ENCODE measurements at regions not wholly inside any gene's neighbourhood (a gene's known extent, or its start where the extent isn't known, plus 50 kb on each side); places are given as distances from the start of the nearest gene placed in this dataset.
A peak's percentile ranks its signal among the peaks of the same experiment; 100 is the strongest.

GRCh38 chr1:213745451-213745850 lies 242.3 kb upstream of the PROX1 start:
- no peak overlapping the region for H3K4me3 ChIP-seq
- no peak overlapping the region for H3K27ac ChIP-seq
- H3K9me3 ChIP-seq, result no peaks in the 10 kb centered on the region
- ATAC-seq, result no peak
- no peaks in the 10 kb centered on the region for H3K36me3 ChIP-seq
- no peak for DNase-seq
- H3K4me1 ChIP-seq, result no peaks in the 10 kb centered on the region
- TF ChIP-seq CTCF (IDR thresholded peaks at IDR 0.05), result no peak
- intact Hi-C loops (cut with DNase I), result no loop called here
- H3K27me3 ChIP-seq (ENCODE audit: low read depth), result no peaks in the 10 kb centered on the region

GRCh38 chr1:213749558-213749957 lies 238.2 kb upstream of the PROX1 start:
- DNase-seq (no peak), ATAC-seq (no peak)
- H3K36me3 ChIP-seq, result no peaks in the 10 kb centered on the region
- no peak overlapping the region for H3K4me3 ChIP-seq
- H3K27ac ChIP-seq, result no peak overlapping the region
- no peak for TF ChIP-seq CTCF (IDR thresholded peaks at IDR 0.05)
- H3K9me3 ChIP-seq, result no peaks in the 10 kb centered on the region
- no peaks in the 10 kb centered on the region for H3K27me3 ChIP-seq (ENCODE audit: low read depth)
- intact Hi-C loops (cut with DNase I), result no loop called here
- H3K4me1 ChIP-seq, result no peaks in the 10 kb centered on the region

- H3K27me3 ChIP-seq (ENCODE audit: low read depth), result no peaks in the 10 kb centered on the region
- DNase-seq (no peak), ATAC-seq (no peak)
- H3K36me3 ChIP-seq, result no peaks in the 10 kb centered on the region
- no peaks in the 10 kb centered on the region for H3K9me3 ChIP-seq
- no peak overlapping the region for H3K4me3 ChIP-seq
- intact Hi-C loops (cut with DNase I), result no loop called here
- no peaks in the 10 kb centered on the region for H3K4me1 ChIP-seq
- TF ChIP-seq CTCF (IDR thresholded peaks at IDR 0.05), result no peak
- no peak overlapping the region for H3K27ac ChIP-seq
These were observed 237.3 kb upstream of the PROX1 start for GRCh38 chr1:213750231-213751063.

- ATAC-seq, result no peak
- no peaks in the 10 kb centered on the region for H3K4me1 ChIP-seq
- H3K9me3 ChIP-seq, result no peaks in the 10 kb centered on the region
- TF ChIP-seq CTCF (IDR thresholded peaks at IDR 0.05), result no peak
- DNase-seq, result no peak
- intact Hi-C loops (cut with DNase I), result no loop called here
- no peak overlapping the region for H3K27ac ChIP-seq
- no peak overlapping the region for H3K4me3 ChIP-seq
- no peaks in the 10 kb centered on the region for H3K36me3 ChIP-seq
- no peaks in the 10 kb centered on the region for H3K27me3 ChIP-seq (ENCODE audit: low read depth)
These were observed 236.7 kb upstream of the PROX1 start for GRCh38 chr1:213751064-213751397.

- intact Hi-C loops (cut with DNase I), result no loop called here
- Histone ChIP-seq H3K27ac (no peak overlapping the region), H3K4me3 (no peak overlapping the region), H3K4me1 (no peaks in the 10 kb centered on the region), H3K36me3 (no peaks in the 10 kb centered on the region), H3K9me3 (no peaks in the 10 kb centered on the region), H3K27me3 (ENCODE audit: low read depth) (no peaks in the 10 kb centered on the region)
- DNase-seq (no peak), ATAC-seq (peak in 1 of 2 donors; percentile 25)
- TF ChIP-seq CTCF (IDR thresholded peaks at IDR 0.05), result no peak
These were observed 228.2 kb upstream of the PROX1 start for GRCh38 chr1:213759359-213760181.

Measured in lower lobe of right lung (tissue), 2 donors.